ENCODE measurements at regions not wholly inside any gene's neighbourhood (a gene's known extent, or its start where the extent isn't known, plus 50 kb on each side); places are given as distances from the start of the nearest gene placed in this dataset.

- TF ChIP-seq EZH2phosphoT487 (IDR thresholded peaks at IDR 0.05; ENCODE audit: borderline replicate concordance) (no peak), CTCF (IDR thresholded peaks at IDR 0.05 in 2 of 3, conservative IDR thresholded peaks at IDR 0.05 in 1 of 3; ENCODE audit: borderline replicate concordance in 1 of 3, insufficient read depth in 1 of 3, low read depth in 2 of 3, low read length in 2 of 3) (no peak), EZH2 (IDR thresholded peaks at IDR 0.05) (no peak), SRF (IDR thresholded peaks at IDR 0.05; ENCODE audit: low read depth) (no peak), POLR2AphosphoS5 (IDR thresholded peaks at IDR 0.05; ENCODE audit: low read depth, low read length) (no peak), ZFX (IDR thresholded peaks at IDR 0.05) (no peak), CEBPB (IDR thresholded peaks at IDR 0.05; ENCODE audit: low read depth) (no peak), SIN3A (IDR thresholded peaks at IDR 0.05; ENCODE audit: low read depth) (no peak), TCF7L2 (IDR thresholded peaks at IDR 0.05; ENCODE audit: borderline replicate concordance, extremely low read depth, insufficient read depth, insufficient read length) (no peak), JUND (IDR thresholded peaks at IDR 0.05) (no peak), ZNF274 (IDR thresholded peaks at IDR 0.05; ENCODE audit: low read depth, low read length) (no peak)
These were observed 155.5 kb downstream of the FASLG start for GRCh38 chr1:172814428-172814827.
